GM23248 (cell line): ENCODE measurements at regions not wholly inside any gene's neighbourhood (a gene's known extent, or its start where the extent isn't known, plus 50 kb on each side); places are given as distances from the start of the nearest gene placed in this dataset.

ENCODE experiments used
- DNase-seq: peaks from one replicate; pipeline ENCODE4 v3.0.0-alpha.2; 2015
- H2AFZ ChIP-seq: fragments of 200-600 bp; sonication (generic); 2 replicates; pipeline ENCODE4 v1.6.1; 2016; ENCODE audit warnings: antibody characterized with exemption
- H3F3A ChIP-seq: fragments of 200-600 bp; sonication (generic); 2 replicates; pipeline ENCODE4 v1.6.1; 2016; ENCODE audit warnings: mild to moderate bottlenecking, antibody characterized with exemption, mixed run types; ENCODE audit not compliant: insufficient read depth
- H3K27ac ChIP-seq: fragments of 200-600 bp; sonication (generic); 2 replicates; pipeline ENCODE4 v1.5.1; 2016; ENCODE audit warnings: mild to moderate bottlenecking
- H3K27me3 ChIP-seq: fragments of 200-600 bp; sonication (generic); replicated peaks from 2 replicates; pipeline ENCODE4 v1.6.1; 2016; ENCODE audit warnings: mild to moderate bottlenecking; ENCODE audit not compliant: insufficient read depth
- H3K36me3 ChIP-seq: fragments of 200-600 bp; sonication (generic); 2 replicates; pipeline ENCODE4 v1.6.1; 2016; ENCODE audit warnings: low read depth, mild to moderate bottlenecking
- H3K4me1 ChIP-seq: fragments of 200-600 bp; sonication (generic); 2 replicates; pipeline ENCODE4 v1.6.1; 2016; ENCODE audit warnings: mild to moderate bottlenecking; ENCODE audit not compliant: insufficient read depth
- H3K4me2 ChIP-seq: fragments of 200-600 bp; sonication (generic); one replicate; pipeline ENCODE4 v1.6.1; 2016; ENCODE audit warnings: mild to moderate bottlenecking; ENCODE audit not compliant: unreplicated experiment
- H3K4me3 ChIP-seq: fragments of 200-600 bp; sonication (generic); 2 replicates; pipeline ENCODE4 v1.5.1; 2016; ENCODE audit warnings: mild to moderate bottlenecking
- H3K79me2 ChIP-seq: fragments of 200-600 bp; sonication (generic); 2 replicates; pipeline ENCODE4 v1.6.1; 2016; ENCODE audit warnings: mild to moderate bottlenecking; ENCODE audit not compliant: insufficient read depth
- H3K9ac ChIP-seq: fragments of 200-600 bp; sonication (generic); 2 replicates; pipeline ENCODE4 v1.6.1; 2016; ENCODE audit warnings: mild to moderate bottlenecking
- H3K9me2 ChIP-seq: fragments of 200-600 bp; sonication (generic); 2 replicates; pipeline ENCODE4 v1.6.1; 2016; ENCODE audit warnings: mixed run types, mild to moderate bottlenecking, moderate library complexity; ENCODE audit not compliant: insufficient read depth
- H3K9me3 ChIP-seq: fragments of 200-600 bp; sonication (generic); one replicate; pipeline ENCODE4 v1.6.1; 2017; ENCODE audit warnings: low read depth
- H4K20me1 ChIP-seq: fragments of 200-600 bp; sonication (generic); 2 replicates; pipeline ENCODE4 v1.6.0; 2016; ENCODE audit not compliant: insufficient read depth
- EZH2 ChIP-seq: fragments of 200-600 bp; sonication (generic); IDR thresholded peaks from 2 replicates; pipeline ENCODE4 v1.6.1; 2018; ENCODE audit warnings: antibody characterized with exemption, mild to moderate bottlenecking; ENCODE audit not compliant: insufficient read depth, poor library complexity, severe bottlenecking
- EZH2phosphoT487 ChIP-seq: fragments of 200-600 bp; sonication (generic); IDR thresholded peaks from 2 replicates; pipeline ENCODE4 v1.6.1; 2018; ENCODE audit warnings: antibody characterized with exemption, moderate library complexity, mild to moderate bottlenecking, low read depth; ENCODE audit not compliant: insufficient read depth
- WGBS, 2 experiments: methylation state at CpG; one replicate each; pipeline ENCODE4 v1.1.6; 2015 to 2017; ENCODE audit warnings: low lambda C conversion rate in 2 of 2, low coverage in 1 of 2; ENCODE audit errors: missing lambda C conversion rate in 2 of 2; 5-methylcytosine and 5-hydroxymethylcytosine counted together
- in situ Hi-C: fragments of 300-500 bp; cut with MboI; formaldehyde crosslinking; loops from 2 replicates; pipeline ENCODE4 v1.15.0; 2020

GRCh38 chr10:28155726-28156125, 147.1 kb downstream of the MPP7 start:
- no peak overlapping the region for H3K9ac ChIP-seq
- no peaks in the 10 kb centered on the region for H3K27me3 ChIP-seq
- no peaks in the 10 kb centered on the region for H3K36me3 ChIP-seq
- no peak overlapping the region for H2AFZ ChIP-seq
- in situ Hi-C loops, result no loop called here
- no peak overlapping the region for H3K4me2 ChIP-seq
- H3K9me3 ChIP-seq, result no peaks in the 10 kb centered on the region
- no peak overlapping the region for H3K27ac ChIP-seq
- WGBS, 2 experiments, result 22 to 31% methylated on average over 1 of the region's 1 CpG
- H3F3A ChIP-seq, result no peaks in the 10 kb centered on the region
- no peaks in the 10 kb centered on the region for H3K9me2 ChIP-seq
- no peak overlapping the region for H3K4me3 ChIP-seq
- no peaks in the 10 kb centered on the region for H3K79me2 ChIP-seq
- DNase-seq, result no peak
- TF ChIP-seq EZH2 (no peak), EZH2phosphoT487 (no peak)
- H4K20me1 ChIP-seq, result no peaks in the 10 kb centered on the region
- no peaks in the 10 kb centered on the region for H3K4me1 ChIP-seq

GRCh38 chr10:28151636-28152035, 151.2 kb downstream of the MPP7 start:
- H3K9ac ChIP-seq, result no peak overlapping the region
- no peaks in the 10 kb centered on the region for H3K27me3 ChIP-seq
- no peaks in the 10 kb centered on the region for H3K4me1 ChIP-seq
- H3K79me2 ChIP-seq, result no peaks in the 10 kb centered on the region
- no peaks in the 10 kb centered on the region for H3K9me3 ChIP-seq
- no peak overlapping the region for H2AFZ ChIP-seq
- no peak for DNase-seq
- 53 to 57% methylated on average over 3 of the region's 3 CpGs for WGBS, 2 experiments
- H3K36me3 ChIP-seq, result no peaks in the 10 kb centered on the region
- in situ Hi-C loops, result no loop called here
- H3F3A ChIP-seq, result no peaks in the 10 kb centered on the region
- TF ChIP-seq EZH2phosphoT487 (no peak), EZH2 (no peak)
- H3K4me3 ChIP-seq, result no peak overlapping the region
- no peak overlapping the region for H3K4me2 ChIP-seq
- no peaks in the 10 kb centered on the region for H4K20me1 ChIP-seq
- H3K27ac ChIP-seq, result no peak overlapping the region
- no peaks in the 10 kb centered on the region for H3K9me2 ChIP-seq

GRCh38 chr10:28149746-28150145, 150.9 kb upstream of the ODAD2 start:
- Histone ChIP-seq H3K79me2 (no peaks in the 10 kb centered on the region), H4K20me1 (no peaks in the 10 kb centered on the region), H3K4me1 (no peaks in the 10 kb centered on the region), H3K4me2 (no peak overlapping the region), H3K9me2 (no peaks in the 10 kb centered on the region), H3K27ac (no peak overlapping the region), H3K36me3 (no peaks in the 10 kb centered on the region), H3K4me3 (no peak overlapping the region), H2AFZ (no peak overlapping the region), H3K9me3 (no peaks in the 10 kb centered on the region), H3K27me3 (no peaks in the 10 kb centered on the region), H3K9ac (no peak overlapping the region), H3F3A (no peaks in the 10 kb centered on the region)
- no peak for DNase-seq
- in situ Hi-C loops, result no loop called here
- TF ChIP-seq EZH2phosphoT487 (no peak), EZH2 (no peak)
- WGBS, 2 experiments, result 92 to 93% methylated on average over 7 of the region's 7 CpGs

GRCh38 chr10:28147706-28148105, 148.8 kb upstream of the ODAD2 start:
- in situ Hi-C loops, result no loop called here
- Histone ChIP-seq H3K4me3 (no peak overlapping the region), H3K79me2 (no peaks in the 10 kb centered on the region), H3K4me2 (no peak overlapping the region), H3K36me3 (no peaks in the 10 kb centered on the region), H2AFZ (no peak overlapping the region), H4K20me1 (no peaks in the 10 kb centered on the region), H3F3A (no peaks in the 10 kb centered on the region), H3K9me2 (no peaks in the 10 kb centered on the region), H3K27ac (no peak overlapping the region), H3K9ac (no peak overlapping the region), H3K9me3 (no peaks in the 10 kb centered on the region), H3K4me1 (no peaks in the 10 kb centered on the region), H3K27me3 (no peaks in the 10 kb centered on the region)
- DNase-seq, result no peak
- WGBS, 2 experiments, result 80 to 81% methylated on average over 4 of the region's 4 CpGs
- TF ChIP-seq EZH2 (no peak), EZH2phosphoT487 (no peak)

- DNase-seq, result peak; percentile 25
- peaks cover 24% of the 10 kb centered on the region for H3K4me1 ChIP-seq
- H3K79me2 ChIP-seq, result no peaks in the 10 kb centered on the region
- TF ChIP-seq EZH2 (no peak), EZH2phosphoT487 (no peak)
- no peak overlapping the region for H3K27ac ChIP-seq
- H3K27me3 ChIP-seq, result no peaks in the 10 kb centered on the region
- peaks cover 17% of the 10 kb centered on the region for H3F3A ChIP-seq
- H3K9ac ChIP-seq, result no peak overlapping the region
- no peaks in the 10 kb centered on the region for H3K9me3 ChIP-seq
- no peaks in the 10 kb centered on the region for H3K36me3 ChIP-seq
- no peaks in the 10 kb centered on the region for H3K9me2 ChIP-seq
- no peak overlapping the region for H2AFZ ChIP-seq
- 66 to 88% methylated on average over 2 of the region's 2 CpGs for WGBS, 2 experiments
- H3K4me3 ChIP-seq, result no peak overlapping the region
- H4K20me1 ChIP-seq, result no peaks in the 10 kb centered on the region
- H3K4me2 ChIP-seq, result no peak overlapping the region
- in situ Hi-C loops, result no loop called here
Observed at GRCh38 chr10:28139138-28139537, 140.3 kb upstream of the ODAD2 start.
